ENCODE measurements at regions not wholly inside any gene's neighbourhood (a gene's known extent, or its start where the extent isn't known, plus 50 kb on each side); places are given as distances from the start of the nearest gene placed in this dataset.

- H3K4me3 ChIP-seq (ENCODE audit: low read length) = no peak overlapping the region
- DNase-seq (ENCODE audit: low read depth) = no peak
These were observed 312.7 kb upstream of the CWC22 start for GRCh38 chr2:180319586-180320405.

DNA sequence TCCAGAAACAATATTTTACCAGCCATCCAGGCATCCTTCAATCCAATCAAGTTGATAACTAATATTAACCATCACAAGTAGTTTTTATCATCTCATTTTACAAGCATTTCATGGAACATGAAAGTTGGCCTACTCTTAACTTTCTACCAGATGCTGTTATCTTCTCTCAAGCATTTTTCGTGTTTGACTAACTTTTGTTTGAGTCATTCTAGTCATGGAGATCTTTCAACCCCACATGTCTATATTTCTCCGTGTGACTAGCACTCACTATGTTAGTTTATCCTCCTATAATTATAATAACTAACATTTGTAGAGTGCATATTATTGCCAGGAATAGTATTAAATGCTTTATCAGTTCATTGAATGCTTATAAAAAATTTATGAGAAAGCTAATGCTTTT lies 307.0 kb upstream of the CWC22 start:
- DNase-seq (ENCODE audit: low read depth) = peak; percentile 27
- TF ChIP-seq CTCF (conservative IDR thresholded peaks at IDR 0.05; ENCODE audit: low read length) = no peak
- H3K4me3 ChIP-seq (ENCODE audit: low read length) = no peak overlapping the region

More at GRCh38 chr2:180319586-180320405, 312.7 kb upstream of the CWC22 start:
- TF ChIP-seq CTCF (conservative IDR thresholded peaks at IDR 0.05; ENCODE audit: low read length) = no peak

- TF ChIP-seq CTCF (conservative IDR thresholded peaks at IDR 0.05; ENCODE audit: low read length) = no peak
- DNase-seq (ENCODE audit: low read depth) = no peak
These were observed 305.4 kb upstream of the CWC22 start for GRCh38 chr2:180312542-180312941.

GRCh38 chr2:180307096-180307495 lies 300.0 kb upstream of the CWC22 start:
- H3K4me3 ChIP-seq (ENCODE audit: low read length) = no peak overlapping the region
- no peak for DNase-seq (ENCODE audit: low read depth)
- TF ChIP-seq CTCF (conservative IDR thresholded peaks at IDR 0.05; ENCODE audit: low read length) = no peak

More at GRCh38 chr2:180312542-180312941, 305.4 kb upstream of the CWC22 start:
- no peak overlapping the region for H3K4me3 ChIP-seq (ENCODE audit: low read length)

GRCh38 chr2:180306346-180306745 lies 299.2 kb upstream of the CWC22 start:
- no peak for TF ChIP-seq CTCF (conservative IDR thresholded peaks at IDR 0.05; ENCODE audit: low read length)
- H3K4me3 ChIP-seq (ENCODE audit: low read length) = no peak overlapping the region
- no peak for DNase-seq (ENCODE audit: low read depth)

DNA sequence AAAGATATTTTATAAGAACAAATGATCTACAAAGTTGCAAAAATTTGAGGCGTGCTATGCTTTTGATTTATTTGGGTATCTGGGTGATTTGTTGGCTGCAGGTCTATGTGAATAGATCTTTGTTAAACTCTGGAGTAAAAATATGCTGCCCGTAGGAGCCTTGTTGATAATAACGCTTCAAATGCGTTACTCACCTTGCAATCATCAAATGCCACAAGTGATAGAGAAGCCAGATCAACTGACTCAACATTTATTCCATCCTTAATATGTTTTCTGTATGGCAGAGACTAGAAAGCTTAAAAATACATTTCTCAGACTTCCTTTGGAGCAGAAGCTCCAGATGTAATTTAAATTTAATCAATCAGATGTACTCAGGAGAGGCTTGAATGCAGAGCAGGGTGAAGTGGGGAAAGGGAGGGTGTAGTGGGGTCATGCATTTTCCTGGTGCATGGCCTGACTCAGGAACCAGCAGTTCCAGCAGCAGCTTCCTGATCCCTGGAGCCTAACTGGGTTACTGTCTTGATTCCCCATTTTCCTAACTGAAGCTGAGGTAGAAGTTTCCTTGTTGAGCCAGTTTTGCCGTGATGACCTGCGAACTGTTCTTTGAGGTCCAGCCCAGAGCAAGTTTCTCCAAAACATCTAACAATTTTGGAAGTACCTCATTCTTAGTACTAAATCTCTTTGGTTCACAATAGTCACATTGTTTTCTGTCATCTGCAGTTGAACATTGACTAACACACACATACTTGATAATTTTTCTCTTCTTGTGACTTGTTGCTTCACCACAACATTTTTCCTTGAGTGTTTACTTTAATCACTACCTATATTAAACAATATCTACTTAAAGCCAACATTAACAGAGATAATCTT lies 284.7 kb upstream of the CWC22 start:
- no peak for TF ChIP-seq CTCF (conservative IDR thresholded peaks at IDR 0.05; ENCODE audit: low read length)
- no peak overlapping the region for H3K4me3 ChIP-seq (ENCODE audit: low read length)
- DNase-seq (ENCODE audit: low read depth) = no peak
